Loucy (cell line): ENCODE measurements at regions not wholly inside any gene's neighbourhood (a gene's known extent, or its start where the extent isn't known, plus 50 kb on each side); places are given as distances from the start of the nearest gene placed in this dataset.

Experiments
- H2AFZ ChIP-seq: fragments of 200-600 bp; sonication (generic); 2 replicates; pipeline ENCODE4 v1.6.0; 2016; ENCODE audit warnings: antibody characterized with exemption, mild to moderate bottlenecking, low read length, moderate library complexity
- H3F3A ChIP-seq: fragments of 200-600 bp; 2 replicates; pipeline ENCODE4 v1.6.0; 2016; ENCODE audit warnings: antibody characterized with exemption, low read depth, mild to moderate bottlenecking
- H3K27me3 ChIP-seq: fragments of 200-600 bp; sonication (generic); 2 replicates; pipeline ENCODE4 v1.6.1; 2014; ENCODE audit warnings: low read length, mild to moderate bottlenecking; ENCODE audit not compliant: insufficient read depth, poor library complexity, severe bottlenecking
- H3K36me3 ChIP-seq: fragments of 200-600 bp; sonication (generic); 2 replicates; pipeline ENCODE4 v1.6.1; 2016; ENCODE audit warnings: low read length; ENCODE audit not compliant: insufficient read depth
- H3K4me1 ChIP-seq: fragments of 200-600 bp; sonication (generic); 2 replicates; pipeline ENCODE4 v1.5.1; 2014; ENCODE audit warnings: low read length, mild to moderate bottlenecking; ENCODE audit not compliant: insufficient read depth, poor library complexity, severe bottlenecking
- H3K4me2 ChIP-seq: fragments of 200-600 bp; sonication (generic); 2 replicates; pipeline ENCODE4 v1.6.0; 2014; ENCODE audit warnings: antibody characterized with exemption, low read length, low read depth, mild to moderate bottlenecking; ENCODE audit not compliant: poor library complexity, severe bottlenecking
- H3K4me3 ChIP-seq: fragments of 200-600 bp; sonication (generic); 2 replicates; pipeline ENCODE4 v1.5.1; 2014; ENCODE audit warnings: low read length, mild to moderate bottlenecking, mixed read lengths; ENCODE audit not compliant: poor library complexity, severe bottlenecking
- H3K79me2 ChIP-seq: fragments of 200-600 bp; sonication (generic); 2 replicates; pipeline ENCODE4 v1.6.1; 2014; ENCODE audit warnings: low read length; ENCODE audit not compliant: insufficient read depth
- H3K9ac ChIP-seq: fragments of 200-600 bp; sonication (generic); 2 replicates; pipeline ENCODE4 v1.6.0; 2014; ENCODE audit warnings: mild to moderate bottlenecking, low read depth, low read length, moderate library complexity; ENCODE audit not compliant: poor library complexity, severe bottlenecking
- H3K9me2 ChIP-seq: fragments of 200-600 bp; sonication (generic); replicated peaks from 2 replicates; pipeline ENCODE4 v1.6.1; 2016; ENCODE audit warnings: low read depth, low read length, mixed read lengths
- H3K9me3 ChIP-seq: fragments of 200-600 bp; sonication (generic); 2 replicates; pipeline ENCODE4 v1.6.1; 2014; ENCODE audit warnings: mild to moderate bottlenecking, antibody characterized with exemption, low read length, low read depth; ENCODE audit not compliant: insufficient read depth
- H4K20me1 ChIP-seq: fragments of 200-600 bp; sonication (generic); 2 replicates; pipeline ENCODE4 v1.6.0; 2014; ENCODE audit warnings: antibody characterized with exemption, low read length, mild to moderate bottlenecking; ENCODE audit not compliant: insufficient read depth, poor library complexity, severe bottlenecking
- EZH2phosphoT487 ChIP-seq: fragments of 200-600 bp; IDR thresholded peaks from 2 replicates; pipeline ENCODE4 v1.6.1; 2018; ENCODE audit warnings: antibody characterized with exemption, mild to moderate bottlenecking, moderate library complexity, borderline replicate concordance
- TF ChIP-seq, protein P1 (sequence below): fragments of 200-600 bp; sonication (generic); conservative IDR thresholded peaks from 2 replicates; pipeline ENCODE4 v1.5.1; 2014; ENCODE audit warnings: mild to moderate bottlenecking, antibody characterized with exemption, low read length

DNA sequence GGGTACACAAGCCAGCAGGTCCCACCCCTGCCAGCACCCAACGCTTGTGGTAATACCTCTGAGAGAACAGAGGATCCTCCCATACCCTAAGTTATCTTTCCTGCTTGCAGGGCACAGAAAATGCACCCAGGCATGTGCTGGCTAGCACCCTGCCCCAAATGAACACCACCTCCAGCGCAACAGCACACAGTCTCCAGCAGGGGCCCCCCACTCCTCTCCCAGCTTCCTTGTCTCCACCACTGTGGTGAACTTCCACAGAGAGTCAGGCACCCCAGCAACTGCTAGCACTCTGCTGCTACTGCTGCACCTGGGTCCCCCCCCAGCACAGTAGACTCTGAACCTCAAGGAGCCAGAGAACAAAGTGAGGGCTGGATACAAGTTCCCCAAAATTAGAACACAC is 216.8 kb upstream of the CNTNAP5 start:
- H4K20me1 ChIP-seq: no peaks in the 10 kb centered on the region
- no peak overlapping the region for H3K9ac ChIP-seq
- TF ChIP-seq, protein P1, sequence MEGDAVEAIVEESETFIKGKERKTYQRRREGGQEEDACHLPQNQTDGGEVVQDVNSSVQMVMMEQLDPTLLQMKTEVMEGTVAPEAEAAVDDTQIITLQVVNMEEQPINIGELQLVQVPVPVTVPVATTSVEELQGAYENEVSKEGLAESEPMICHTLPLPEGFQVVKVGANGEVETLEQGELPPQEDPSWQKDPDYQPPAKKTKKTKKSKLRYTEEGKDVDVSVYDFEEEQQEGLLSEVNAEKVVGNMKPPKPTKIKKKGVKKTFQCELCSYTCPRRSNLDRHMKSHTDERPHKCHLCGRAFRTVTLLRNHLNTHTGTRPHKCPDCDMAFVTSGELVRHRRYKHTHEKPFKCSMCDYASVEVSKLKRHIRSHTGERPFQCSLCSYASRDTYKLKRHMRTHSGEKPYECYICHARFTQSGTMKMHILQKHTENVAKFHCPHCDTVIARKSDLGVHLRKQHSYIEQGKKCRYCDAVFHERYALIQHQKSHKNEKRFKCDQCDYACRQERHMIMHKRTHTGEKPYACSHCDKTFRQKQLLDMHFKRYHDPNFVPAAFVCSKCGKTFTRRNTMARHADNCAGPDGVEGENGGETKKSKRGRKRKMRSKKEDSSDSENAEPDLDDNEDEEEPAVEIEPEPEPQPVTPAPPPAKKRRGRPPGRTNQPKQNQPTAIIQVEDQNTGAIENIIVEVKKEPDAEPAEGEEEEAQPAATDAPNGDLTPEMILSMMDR: peak; percentile 37
- TF ChIP-seq EZH2phosphoT487: no peak
- no peaks in the 10 kb centered on the region for H3K27me3 ChIP-seq
- no peaks in the 10 kb centered on the region for H3K4me1 ChIP-seq
- no peaks in the 10 kb centered on the region for H3F3A ChIP-seq
- no peak overlapping the region for H3K4me3 ChIP-seq
- no peak overlapping the region for H3K4me2 ChIP-seq
- peaks cover 19% of the 10 kb centered on the region; the same call in 1 of the 2 replicates for H3K9me3 ChIP-seq
- no peaks in the 10 kb centered on the region for H3K36me3 ChIP-seq
- no peaks in the 10 kb centered on the region for H3K9me2 ChIP-seq
- H2AFZ ChIP-seq: no peak overlapping the region
- H3K79me2 ChIP-seq: no peaks in the 10 kb centered on the region

DNA sequence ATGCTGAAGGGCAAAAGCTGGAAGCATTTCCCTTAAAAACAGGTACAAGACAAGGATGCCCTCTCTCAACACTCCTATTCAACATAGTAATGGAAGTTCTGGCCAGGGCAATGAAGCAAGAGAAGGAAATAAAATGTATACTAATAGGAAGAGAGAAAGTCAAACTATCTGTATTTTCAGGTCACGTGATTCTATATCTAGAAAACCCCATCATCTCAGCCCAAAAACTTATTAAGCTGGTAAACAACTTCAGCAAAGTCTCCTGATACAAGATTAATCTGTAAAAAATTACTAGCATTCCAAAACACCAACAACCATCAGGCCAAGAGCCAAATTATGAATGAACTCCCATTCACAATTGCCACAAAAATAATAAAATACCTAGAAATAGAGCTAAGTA is 213.2 kb upstream of the CNTNAP5 start:
- no peaks in the 10 kb centered on the region for H3F3A ChIP-seq
- no peaks in the 10 kb centered on the region for H3K79me2 ChIP-seq
- H3K4me2 ChIP-seq: no peak overlapping the region
- TF ChIP-seq, protein P1: no peak
- TF ChIP-seq EZH2phosphoT487: no peak
- H3K27me3 ChIP-seq: no peaks in the 10 kb centered on the region
- no peaks in the 10 kb centered on the region for H4K20me1 ChIP-seq
- H3K9me3 ChIP-seq: peaks cover 9% of the 10 kb centered on the region; the same call in 1 of the 2 replicates
- H3K36me3 ChIP-seq: no peaks in the 10 kb centered on the region
- no peak overlapping the region for H2AFZ ChIP-seq
- H3K9me2 ChIP-seq: no peaks in the 10 kb centered on the region
- no peak overlapping the region for H3K4me3 ChIP-seq
- no peaks in the 10 kb centered on the region for H3K4me1 ChIP-seq
- H3K9ac ChIP-seq: no peak overlapping the region

DNA sequence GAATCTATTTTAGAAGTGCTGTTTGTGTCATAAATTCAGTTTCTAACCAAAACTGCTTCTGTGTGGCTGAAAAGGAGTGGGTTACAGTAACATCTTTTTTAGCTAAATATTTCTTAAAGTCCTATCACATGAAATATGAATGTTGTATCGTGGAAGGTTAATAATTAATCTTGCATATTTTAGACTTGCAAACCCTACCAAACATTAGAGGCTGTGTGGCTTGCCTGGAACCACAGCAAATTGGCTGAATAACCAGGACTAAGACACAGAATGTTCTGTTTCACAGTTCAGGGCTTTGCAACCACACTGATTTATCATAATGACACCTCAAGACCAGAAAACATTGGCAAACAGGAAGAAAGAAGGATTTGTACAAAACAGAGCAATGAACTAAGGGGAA is 208.9 kb upstream of the CNTNAP5 start:
- H3K9me2 ChIP-seq: no peaks in the 10 kb centered on the region
- H3K9ac ChIP-seq: no peak overlapping the region
- H3K9me3 ChIP-seq: no peaks in the 10 kb centered on the region
- no peak overlapping the region for H3K4me2 ChIP-seq
- H2AFZ ChIP-seq: no peak overlapping the region
- no peak overlapping the region for H3K4me3 ChIP-seq
- H3K4me1 ChIP-seq: peaks cover 3% of the 10 kb centered on the region
- no peaks in the 10 kb centered on the region for H3K79me2 ChIP-seq
- H3K27me3 ChIP-seq: no peaks in the 10 kb centered on the region
- no peak for TF ChIP-seq EZH2phosphoT487
- TF ChIP-seq, protein P1: no peak
- no peaks in the 10 kb centered on the region for H3K36me3 ChIP-seq
- no peaks in the 10 kb centered on the region for H4K20me1 ChIP-seq
- no peaks in the 10 kb centered on the region for H3F3A ChIP-seq
